K562 (cell line): ENCODE measurements at regions not wholly inside any gene's neighbourhood (a gene's known extent, or its start where the extent isn't known, plus 50 kb on each side); places are given as distances from the start of the nearest gene placed in this dataset.

Experiments
- ATAC-seq: fragments of 200-7000 bp; cut with Tn5 transposase; 3 replicates; pipeline ENCODE4 v1.9.1; 2020; ENCODE audit warnings: moderate library complexity
- BruUV-seq: library from RNA; stranded (reverse); fragments of 400-500 nt; replicated peaks from 2 replicates; lab custom pipeline; 2021; lab: Mats Ljungman, UMichigan
- CTCF ChIA-PET: fragments of 300-600 bp; formaldehyde crosslinking; extraction: SDS; loops from one replicate; lab custom pipeline; 2021; ENCODE audit warnings: low intra/inter-chr PET ratio; lab: Yijun Ruan, JAX
- POLR2A ChIA-PET: fragments of 300-600, 350-650 bp; sonication (Branson Sonifier 250); formaldehyde crosslinking; extraction: SDS; loops from one replicate; lab custom pipeline; 2021; ENCODE audit warnings: antibody characterized with exemption, inconsistent platforms; lab: Yijun Ruan, JAX
- DNase-seq, 4 experiments: peaks; one replicate each; pipeline versions ENCODE4 v3.0.0 to v3.0.0-alpha.2; 2011 to 2018; ENCODE audit warnings: low spot score in 3 of 4, mixed read lengths in 3 of 4; ENCODE audit errors: extremely low read depth in 1 of 4
- FAIRE-seq: peaks from 2 replicates; lab custom pipeline; 2011; peaks lifted over from hg19 to GRCh38; lab: Jason Lieb, UNC
- H2AFZ ChIP-seq: 2 replicates; pipeline ENCODE4 v1.6.0; 2011; ENCODE audit warnings: low read depth, low read length, control low read depth, inconsistent platforms
- H3K27ac ChIP-seq: fragments of 200-600 bp; 3 replicates; pipeline ENCODE4 v1.8.0; 2011; ENCODE audit warnings: low read depth, mild to moderate bottlenecking, control low read depth, inconsistent platforms, low read length, moderate library complexity, mixed read lengths; ENCODE audit errors: extremely low read depth
- H3K27me3 ChIP-seq, 2 experiments: fragments of 300-600 bp in 1 of 2; 2 replicates in 1 of 2; 3 replicates in 1 of 2; pipeline versions ENCODE4 v1.6.0 to v1.8.0; 2011; ENCODE audit warnings: inconsistent platforms in 2 of 2, low read length in 2 of 2, mild to moderate bottlenecking in 1 of 2, mixed read lengths in 1 of 2, moderate library complexity in 1 of 2; ENCODE audit not compliant: control insufficient read depth in 2 of 2, insufficient read depth in 2 of 2
- H3K36me3 ChIP-seq: fragments of 300-600 bp; 3 replicates; pipeline ENCODE4 v1.8.0; 2011; ENCODE audit warnings: mild to moderate bottlenecking, low read length, inconsistent platforms; ENCODE audit not compliant: control insufficient read depth, insufficient read depth
- H3K4me1 ChIP-seq, 2 experiments: fragments of 200-600 bp in 1 of 2; replicated peaks in 1 of 2; 2 replicates in 1 of 2; 3 replicates in 1 of 2; pipeline versions ENCODE4 v1.5.1 to v1.8.0; 2011; ENCODE audit warnings: inconsistent platforms in 2 of 2, low read length in 2 of 2, mild to moderate bottlenecking in 1 of 2, mixed read lengths in 1 of 2, moderate library complexity in 1 of 2; ENCODE audit not compliant: control insufficient read depth in 2 of 2, insufficient read depth in 2 of 2
- H3K4me2 ChIP-seq: 2 replicates; pipeline ENCODE4 v1.6.1; 2011; ENCODE audit warnings: low read length, control low read depth, inconsistent platforms, mixed read lengths; ENCODE audit not compliant: insufficient read depth
- H3K4me3 ChIP-seq: fragments of 200-600 bp; sonication (generic), shearing (Covaris generic); 2 replicates; pipeline ENCODE4 v1.5.1; 2016; ENCODE audit warnings: control low read depth, inconsistent platforms
- H3K79me2 ChIP-seq: fragments of 200-600 bp; 3 replicates; pipeline ENCODE4 v1.8.0; 2011; ENCODE audit warnings: low read length, inconsistent platforms; ENCODE audit not compliant: control insufficient read depth, insufficient read depth
- H3K9ac ChIP-seq, 2 experiments: 2 replicates each; pipeline versions ENCODE4 v1.6.0 to v1.6.1; 2011; ENCODE audit warnings: low read depth in 2 of 2, low read length in 2 of 2, control low read depth in 1 of 2, inconsistent platforms in 1 of 2, mild to moderate bottlenecking in 1 of 2, mixed read lengths in 1 of 2; ENCODE audit not compliant: insufficient read depth in 1 of 2
- H3K9me1 ChIP-seq: one replicate; pipeline ENCODE4 v1.6.0; 2011; ENCODE audit warnings: inconsistent platforms, mild to moderate bottlenecking, low read length, moderate library complexity; ENCODE audit not compliant: control insufficient read depth, insufficient read depth
- H3K9me3 ChIP-seq: replicated peaks from 2 replicates; pipeline ENCODE4 v1.5.1; 2011; ENCODE audit warnings: low read depth, low read length, inconsistent platforms; ENCODE audit not compliant: control insufficient read depth, insufficient read depth
- H4K20me1 ChIP-seq: replicated peaks from 2 replicates; pipeline ENCODE4 v1.6.1; 2011; ENCODE audit warnings: low read length, inconsistent platforms, mixed read lengths; ENCODE audit not compliant: control insufficient read depth, insufficient read depth
- CTCF ChIP-seq, 3 experiments: IDR thresholded peaks in 2 of 3; conservative IDR thresholded peaks in 1 of 3; 2 replicates each; pipeline ENCODE4 v1.5.1; 2011 to 2012; ENCODE audit warnings: low read length in 3 of 3, mild to moderate bottlenecking in 3 of 3, control low read depth in 2 of 3, improper control_type of control experiment in 1 of 3, inconsistent platforms in 1 of 3, low read depth in 1 of 3, mixed read lengths in 1 of 3, moderate library complexity in 1 of 3; ENCODE audit not compliant: insufficient read depth in 2 of 3
- RAD21 ChIP-seq, 2 experiments: fragments of 250-450 bp in 1 of 2; fragments of 450-650 bp in 1 of 2; sonication (Bioruptor Pico) in 1 of 2; formaldehyde crosslinking in 1 of 2; IDR thresholded peaks in 1 of 2; conservative IDR thresholded peaks in 1 of 2; 2 replicates each; pipeline versions ENCODE4 v1.4.0 to v1.8.0; 2020 to 2022; ENCODE audit warnings: mild to moderate bottlenecking in 2 of 2, moderate library complexity in 1 of 2
- WGBS: fragments of 100-300 bp; shearing (Covaris generic); methylation state at CpG from one replicate; pipeline ENCODE4 v1.1.6; 2016; ENCODE audit warnings: low coverage, mixed read lengths; ENCODE audit not compliant: insufficient coverage; ENCODE audit errors: missing lambda C conversion rate; 5-methylcytosine and 5-hydroxymethylcytosine counted together
- in situ Hi-C: fragments of 300-500 bp; cut with MboI; formaldehyde crosslinking; loops from 4 replicates; pipeline ENCODE4 v1.15.0; 2018; ENCODE audit warnings: inconsistent platforms, mixed read lengths
- intact Hi-C: fragments of 100-400 bp; cut with micrococcal nuclease; formaldehyde crosslinking; loops from 2 replicates; pipeline ENCODE4 v1.14.2; 2022
- TF ChIP-seq, protein P1 (sequence below): IDR thresholded peaks from 3 replicates; pipeline ENCODE4 v1.6.1; 2011; ENCODE audit warnings: borderline replicate concordance, mild to moderate bottlenecking; ENCODE audit not compliant: insufficient read length, insufficient read depth

DNA sequence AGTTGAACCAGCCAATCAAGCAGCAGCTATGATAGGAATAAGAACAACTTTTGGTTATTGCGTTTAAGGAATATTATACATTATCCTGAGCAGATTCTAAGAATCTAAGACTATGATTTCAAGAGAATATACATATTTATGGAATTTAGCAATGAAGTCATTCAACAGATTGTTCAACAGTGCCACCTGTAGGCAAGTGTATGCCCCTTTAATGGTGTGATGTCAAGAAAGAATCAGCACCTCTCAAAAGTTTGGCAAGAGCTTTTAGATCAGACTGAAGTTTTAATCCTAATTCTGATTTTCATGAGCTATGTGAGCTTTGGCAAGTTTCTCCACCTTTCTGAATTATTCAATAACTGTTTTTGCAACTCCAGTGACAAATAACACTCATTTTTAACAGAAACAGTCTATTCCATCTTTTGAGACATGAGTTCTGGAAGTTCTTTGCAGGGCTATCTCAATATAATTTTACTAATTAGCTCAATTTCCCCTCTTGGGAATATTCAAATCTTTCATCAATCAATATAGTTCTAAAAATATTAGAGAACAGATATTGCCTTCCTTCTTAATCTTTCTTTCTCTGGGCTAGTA is 474.3 kb upstream of the TOM1L1 start:
- CTCF ChIA-PET = no interaction called here
- no peak overlapping the region for H3K9ac ChIP-seq
- in situ Hi-C loops = no loop called here

More for the DNA sequence above, 474.3 kb upstream of the TOM1L1 start:
- TF ChIP-seq RAD21 (CRISPR knock-in tag; conservative IDR thresholded peaks at IDR 0.05 in 1 of 2, IDR thresholded peaks at IDR 0.05 in 1 of 2) = peak in 1 of 2 experiments; percentile 50; a peak in 2 of 4 replicates
- TF ChIP-seq CTCF (IDR thresholded peaks at IDR 0.05 in 2 of 3, conservative IDR thresholded peaks at IDR 0.05 in 1 of 3; ENCODE audit: insufficient read depth in 2 of 3, low read depth in 1 of 3, low read length in 3 of 3) = peak in 2 of 3 experiments; percentile 24 to 26; a peak in 1 of 6 replicates
- TF ChIP-seq, protein P1, sequence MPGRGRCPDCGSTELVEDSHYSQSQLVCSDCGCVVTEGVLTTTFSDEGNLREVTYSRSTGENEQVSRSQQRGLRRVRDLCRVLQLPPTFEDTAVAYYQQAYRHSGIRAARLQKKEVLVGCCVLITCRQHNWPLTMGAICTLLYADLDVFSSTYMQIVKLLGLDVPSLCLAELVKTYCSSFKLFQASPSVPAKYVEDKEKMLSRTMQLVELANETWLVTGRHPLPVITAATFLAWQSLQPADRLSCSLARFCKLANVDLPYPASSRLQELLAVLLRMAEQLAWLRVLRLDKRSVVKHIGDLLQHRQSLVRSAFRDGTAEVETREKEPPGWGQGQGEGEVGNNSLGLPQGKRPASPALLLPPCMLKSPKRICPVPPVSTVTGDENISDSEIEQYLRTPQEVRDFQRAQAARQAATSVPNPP = no peak
- TF ChIP-seq, all 486 proteins: peak for 2
- POLR2A ChIA-PET = no interaction called here
- no TSS peak for BruUV-seq
- Histone ChIP-seq H3K9me1 (no peaks in the 10 kb centered on the region), H4K20me1 (no peaks in the 10 kb centered on the region), H3K4me2 (no peak overlapping the region), H3K36me3 (no peaks in the 10 kb centered on the region), H3K4me3 (no peak overlapping the region), H2AFZ (no peak overlapping the region), H3K79me2 (no peaks in the 10 kb centered on the region), H3K27ac (no peak overlapping the region), H3K27me3 (no peaks in the 10 kb centered on the region), H3K9me3 (no peaks in the 10 kb centered on the region; the same call in 1 of the 2 replicates), H3K4me1 (no peaks in the 10 kb centered on the region)
- ATAC-seq (no peak), FAIRE-seq (no peak), DNase-seq (peak in 2 of 4 experiments; percentile 3 to 9)
- intact Hi-C loops = no loop called here
- WGBS = 8% methylated on average over 1 of the region's 1 CpG
